Muscle layer of colon (tissue), 2 donors: ENCODE measurements at regions not wholly inside any gene's neighbourhood (a gene's known extent, or its start where the extent isn't known, plus 50 kb on each side); places are given as distances from the start of the nearest gene placed in this dataset.

Source experiments
- H3K27ac ChIP-seq: one replicate; pipeline ENCODE4 v1.7.0; 2013; ENCODE audit warnings: low read depth, mild to moderate bottlenecking, low read length, moderate library complexity
- H3K27me3 ChIP-seq, 2 donors: one replicate each; pipeline ENCODE4 v1.7.0; 2013; ENCODE audit warnings: low read length in 2 of 2, mild to moderate bottlenecking in 2 of 2; ENCODE audit not compliant: insufficient read depth in 2 of 2, control insufficient read depth in 1 of 2
- H3K36me3 ChIP-seq: one replicate; pipeline ENCODE4 v1.7.0; 2013; ENCODE audit warnings: mild to moderate bottlenecking, low read length; ENCODE audit not compliant: insufficient read depth
- H3K4me1 ChIP-seq: one replicate; pipeline ENCODE4 v1.7.0; 2013; ENCODE audit warnings: mild to moderate bottlenecking, low read length; ENCODE audit not compliant: insufficient read depth
- H3K4me3 ChIP-seq, 2 donors: one replicate each; pipeline ENCODE4 v1.7.0; 2013; ENCODE audit warnings: low read length in 2 of 2, low read depth in 1 of 2, mild to moderate bottlenecking in 1 of 2, moderate library complexity in 1 of 2
- H3K9ac ChIP-seq: one replicate; pipeline ENCODE4 v1.7.0; 2013; ENCODE audit warnings: low read length
- H3K9me3 ChIP-seq: one replicate; pipeline ENCODE4 v1.7.0; 2013; ENCODE audit warnings: mild to moderate bottlenecking, low read length
- donor health status: abdominal sarcoma.
- donor health status: Adenocarcinoma of cecum.

DNA sequence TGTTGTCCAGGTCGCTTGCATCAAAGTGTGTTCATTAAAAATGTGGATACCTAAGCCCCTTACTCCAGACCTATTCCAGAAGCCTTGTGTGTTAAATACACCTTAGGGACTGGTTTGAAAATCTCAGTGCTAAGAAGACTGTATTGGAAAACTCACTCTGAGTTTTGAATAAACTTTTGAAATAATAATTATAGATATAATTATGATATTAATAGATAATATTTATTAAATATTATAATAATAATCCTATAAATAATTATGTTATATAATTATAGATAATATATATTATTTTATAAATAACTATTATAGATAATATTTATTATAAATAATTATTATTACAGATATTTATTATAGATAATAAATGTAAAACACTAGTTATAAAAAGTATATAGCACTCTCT is 165.3 kb downstream of the ARRDC3 start:
- Histone ChIP-seq H3K9me3 (no peaks in the 10 kb centered on the region), H3K36me3 (no peaks in the 10 kb centered on the region), H3K27ac (no peak overlapping the region), H3K27me3 (no peaks in the 10 kb centered on the region), H3K9ac (no peak overlapping the region), H3K4me3 (no peak overlapping the region), H3K4me1 (peaks cover 1% of the 10 kb centered on the region)

GRCh38 chr5:91214571-91214970 is 168.5 kb downstream of the ARRDC3 start:
- Histone ChIP-seq H3K36me3 (no peaks in the 10 kb centered on the region), H3K27ac (no peak overlapping the region), H3K9ac (no peak overlapping the region), H3K9me3 (no peaks in the 10 kb centered on the region), H3K4me3 (no peak overlapping the region), H3K27me3 (no peaks in the 10 kb centered on the region), H3K4me1 (peaks cover 20% of the 10 kb centered on the region)
